IMR-90 (cell line): ENCODE measurements at regions not wholly inside any gene's neighbourhood (a gene's known extent, or its start where the extent isn't known, plus 50 kb on each side); places are given as distances from the start of the nearest gene placed in this dataset.
A peak's percentile ranks its signal among the peaks of the same experiment; 100 is the strongest.

ENCODE experiments used
- ATAC-seq: fragments of 200-7000 bp; cut with Tn5 transposase; 2 replicates; pipeline ENCODE4 v1.9.1; 2020; ENCODE audit warnings: low read depth, mild to moderate bottlenecking, moderate library complexity
- BruUV-seq: library from RNA; stranded (reverse); fragments of 400-500 nt; replicated peaks from 2 replicates; lab custom pipeline; 2021; lab: Mats Ljungman, UMichigan
- CTCF ChIA-PET: fragments of 300-600 bp; formaldehyde crosslinking; extraction: SDS; loops from one replicate; lab custom pipeline; 2021; ENCODE audit warnings: antibody characterized with exemption; lab: Yijun Ruan, JAX
- POLR2A ChIA-PET: fragments of 300-600 bp; sonication (Branson Sonifier 250); formaldehyde crosslinking; loops from one replicate; lab custom pipeline; 2022; ENCODE audit warnings: antibody characterized with exemption; ENCODE audit not compliant: unreplicated experiment; lab: Charles Lee
- DNase-seq: peaks from one replicate; pipeline ENCODE4 v3.0.0; 2013
- H2AFZ ChIP-seq: replicated peaks from 2 replicates; pipeline ENCODE3; 2013; ENCODE audit warnings: low read length, mild to moderate bottlenecking; ENCODE audit not compliant: poor library complexity
- H2AK5ac ChIP-seq: 2 replicates; pipeline ENCODE4 v1.6.1; 2013; ENCODE audit warnings: low read depth, low read length, inconsistent platforms
- H2AK9ac ChIP-seq: replicated peaks from 2 replicates; pipeline ENCODE3; 2013; ENCODE audit warnings: mild to moderate bottlenecking, low read depth, low read length, moderate library complexity; ENCODE audit not compliant: poor library complexity
- H2BK120ac ChIP-seq: 2 replicates; pipeline ENCODE4 v1.6.1; 2013; ENCODE audit warnings: low read depth, low read length, inconsistent platforms
- H2BK15ac ChIP-seq: 3 replicates; pipeline ENCODE4 v1.6.1; 2013; ENCODE audit warnings: low read depth, low read length, inconsistent platforms
- H2BK20ac ChIP-seq: 2 replicates; pipeline ENCODE4 v1.6.1; 2013; ENCODE audit warnings: low read depth, mild to moderate bottlenecking, inconsistent platforms, low read length, moderate library complexity
- H2BK5ac ChIP-seq: 2 replicates; pipeline ENCODE4 v1.6.1; 2013; ENCODE audit warnings: mild to moderate bottlenecking, low read depth, low read length, inconsistent platforms; ENCODE audit not compliant: poor library complexity, severe bottlenecking
- H3K14ac ChIP-seq: replicated peaks from 2 replicates; pipeline ENCODE4 v1.6.1; 2013; ENCODE audit warnings: low read depth, low read length, inconsistent platforms
- H3K18ac ChIP-seq: 2 replicates; pipeline ENCODE4 v1.6.1; 2013; ENCODE audit warnings: low read depth, low read length, control low read depth
- H3K23ac ChIP-seq: 2 replicates; pipeline ENCODE4 v1.6.1; 2013; ENCODE audit warnings: low read depth, low read length, inconsistent platforms
- H3K27ac ChIP-seq: 2 replicates; pipeline ENCODE4 v1.5.1; 2013; ENCODE audit warnings: mild to moderate bottlenecking, control low read depth, low read length; ENCODE audit not compliant: insufficient read depth
- H3K27me3 ChIP-seq: 2 replicates; pipeline ENCODE4 v1.6.1; 2013; ENCODE audit warnings: low read length; ENCODE audit not compliant: control insufficient read depth, insufficient read depth
- H3K36me3 ChIP-seq: 2 replicates; pipeline ENCODE4 v1.6.1; 2013; ENCODE audit warnings: low read length, mixed read lengths; ENCODE audit not compliant: control insufficient read depth, insufficient read depth
- H3K4ac ChIP-seq: 2 replicates; pipeline ENCODE4 v1.6.1; 2013; ENCODE audit warnings: low read depth, low read length, inconsistent platforms
- H3K4me1 ChIP-seq: 2 replicates; pipeline ENCODE4 v1.6.1; 2013; ENCODE audit warnings: low read length, mixed read lengths; ENCODE audit not compliant: control insufficient read depth, insufficient read depth
- H3K4me2 ChIP-seq: 2 replicates; pipeline ENCODE4 v1.6.1; 2013; ENCODE audit warnings: low read depth, mild to moderate bottlenecking, control low read depth, low read length, moderate library complexity
- H3K4me3 ChIP-seq: 2 replicates; pipeline ENCODE4 v1.5.1; 2013; ENCODE audit warnings: low read depth, mild to moderate bottlenecking, control low read depth, low read length, moderate library complexity; ENCODE audit not compliant: insufficient read depth
- H3K56ac ChIP-seq: 2 replicates; pipeline ENCODE4 v1.6.1; 2013; ENCODE audit warnings: low read length, inconsistent platforms; ENCODE audit not compliant: insufficient read depth; ENCODE audit errors: extremely low read depth
- H3K79me1 ChIP-seq, 2 experiments: 2 replicates each; pipeline ENCODE4 v1.6.1; 2013; ENCODE audit warnings: low read length in 2 of 2, inconsistent platforms in 1 of 2, low read depth in 1 of 2
- H3K9ac ChIP-seq: 2 replicates; pipeline ENCODE4 v1.6.1; 2013; ENCODE audit warnings: low read depth, low read length, control low read depth
- H3K9me1 ChIP-seq: 2 replicates; pipeline ENCODE4 v1.6.1; 2013; ENCODE audit warnings: low read length, inconsistent platforms; ENCODE audit not compliant: insufficient read depth
- H3K9me3 ChIP-seq: 2 replicates; pipeline ENCODE4 v1.6.1; 2013; ENCODE audit warnings: low read length; ENCODE audit not compliant: control insufficient read depth, insufficient read depth
- H4K20me1 ChIP-seq: 2 replicates; pipeline ENCODE4 v1.6.1; 2013; ENCODE audit warnings: low read length, inconsistent platforms; ENCODE audit not compliant: insufficient read depth
- H4K5ac ChIP-seq: 2 replicates; pipeline ENCODE4 v1.6.1; 2013; ENCODE audit warnings: mild to moderate bottlenecking, low read depth, low read length, control low read depth
- H4K8ac ChIP-seq, 2 experiments: 2 replicates each; pipeline ENCODE4 v1.6.1; 2013; ENCODE audit warnings: low read depth in 2 of 2, low read length in 2 of 2, control low read depth in 1 of 2, inconsistent platforms in 1 of 2
- H4K91ac ChIP-seq: 2 replicates; pipeline ENCODE4 v1.6.1; 2013; ENCODE audit warnings: low read depth, low read length, inconsistent platforms; ENCODE audit not compliant: insufficient read depth
- BHLHE40 ChIP-seq: fragments of 150-350 bp; IDR thresholded peaks from 2 replicates; pipeline ENCODE4 v1.6.1; 2016; ENCODE audit warnings: mild to moderate bottlenecking, low read depth, low read length
- CEBPB ChIP-seq: IDR thresholded peaks from 2 replicates; pipeline ENCODE4 v1.6.1; 2012; ENCODE audit warnings: low read depth, low read length, improper control_type of control experiment
- FOS ChIP-seq: fragments of 150-350 bp; IDR thresholded peaks from 2 replicates; pipeline ENCODE4 v1.6.1; 2016; ENCODE audit warnings: low read depth, low read length
- MAZ ChIP-seq: IDR thresholded peaks from 2 replicates; pipeline ENCODE4 v1.6.1; 2012; ENCODE audit warnings: low read depth, mild to moderate bottlenecking, low read length, improper control_type of control experiment, moderate library complexity, borderline replicate concordance
- NFE2L2 ChIP-seq: fragments of 150-350 bp; IDR thresholded peaks from 2 replicates; pipeline ENCODE4 v1.6.1; 2016; ENCODE audit warnings: low read depth, mild to moderate bottlenecking, low read length
- POLR2A ChIP-seq: IDR thresholded peaks from 2 replicates; pipeline ENCODE4 v1.6.1; 2012; ENCODE audit warnings: mild to moderate bottlenecking, low read depth, low read length
- RAD21 ChIP-seq: IDR thresholded peaks from 2 replicates; pipeline ENCODE4 v1.6.1; 2012; ENCODE audit warnings: low read length, improper control_type of control experiment
- RFX5 ChIP-seq: IDR thresholded peaks from 2 replicates; pipeline ENCODE4 v1.8.0; 2012; ENCODE audit warnings: low read depth, mild to moderate bottlenecking, low read length, moderate library complexity
- SMC3 ChIP-seq: fragments of 150-350 bp; IDR thresholded peaks from 2 replicates; pipeline ENCODE4 v1.6.1; 2016; ENCODE audit warnings: low read depth, mild to moderate bottlenecking, antibody characterized with exemption, low read length, moderate library complexity
- WGBS, 2 experiments: methylation state at CpG; one replicate each; pipeline versions ENCODE4 v1.1.5 to v1.1.7; 2013; ENCODE audit warnings: missing lambda C conversion rate in 2 of 2; ENCODE audit not compliant: insufficient read length in 1 of 2; ENCODE audit errors: extremely low coverage in 2 of 2; 5-methylcytosine and 5-hydroxymethylcytosine counted together
- dilution Hi-C: fragments of 300-500 bp; cut with HindIII; formaldehyde crosslinking; loops from one replicate; pipeline ENCODE4 v1.14.3; 2018; ENCODE audit warnings: low sequenced_read_pairs; ENCODE audit not compliant: unreplicated experiment
- in situ Hi-C: fragments of 300-500 bp; cut with MboI; formaldehyde crosslinking; loops from 3 replicates; pipeline ENCODE4 v1.14.3; 2019; ENCODE audit warnings: low sequenced_read_pairs, inconsistent platforms, mixed read lengths
- intact Hi-C: fragments of 100-400 bp; cut with micrococcal nuclease; formaldehyde crosslinking; loops from 2 replicates; pipeline ENCODE4 v1.10.0; 2022
- TF ChIP-seq, protein P1 (sequence below): fragments of 150-350 bp; IDR thresholded peaks from 2 replicates; pipeline ENCODE4 v1.6.1; 2016; ENCODE audit warnings: low read depth, mild to moderate bottlenecking, low read length, moderate library complexity, borderline replicate concordance
- TF ChIP-seq, protein P2 (sequence below): fragments of 150-350 bp; IDR thresholded peaks from 2 replicates; pipeline ENCODE4 v1.6.1; 2017; ENCODE audit warnings: mild to moderate bottlenecking, antibody characterized with exemption, low read length, low read depth

DNA sequence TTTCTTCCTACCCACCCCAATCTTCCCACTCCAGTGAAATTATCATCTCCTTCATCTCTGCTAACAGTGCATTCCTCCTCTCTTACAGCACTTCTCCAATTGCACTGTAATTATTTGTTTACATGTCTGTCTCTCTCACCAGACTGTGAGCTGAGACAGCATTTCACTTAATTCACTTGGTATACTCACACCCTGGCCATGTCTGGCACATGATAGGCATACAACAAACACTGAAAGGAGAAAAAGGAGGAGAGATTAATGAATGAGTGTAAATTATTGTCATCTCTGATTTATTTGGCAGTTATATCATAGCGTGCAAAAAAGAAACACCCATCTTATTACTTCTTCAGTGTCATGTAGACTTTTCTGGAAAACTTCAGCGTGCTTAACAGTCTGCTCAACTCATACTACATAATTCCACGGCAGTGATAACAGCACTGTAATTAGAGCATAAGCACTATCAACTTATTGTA, 452.3 kb downstream of the ADAMTS20 start:
- Histone ChIP-seq H3K27ac (no peak overlapping the region), H2BK20ac (no peak overlapping the region), H2AFZ (no peak overlapping the region), H3K4ac (no peak overlapping the region), H2BK5ac (no peak overlapping the region), H4K20me1 (no peaks in the 10 kb centered on the region), H3K4me1 (peaks cover 3% of the 10 kb centered on the region; the same call in 1 of the 2 replicates), H4K91ac (no peak overlapping the region), H4K8ac (no peak overlapping the region), H3K9me3 (no peaks in the 10 kb centered on the region), H3K36me3 (no peaks in the 10 kb centered on the region), H3K9ac (no peak overlapping the region), H3K56ac (no peak overlapping the region), H2AK5ac (no peak overlapping the region), H4K5ac (no peak overlapping the region), H3K18ac (no peak overlapping the region), H3K4me3 (no peak overlapping the region), H3K79me1 (no peaks in the 10 kb centered on the region), H3K27me3 (no peaks in the 10 kb centered on the region), H3K4me2 (no peak overlapping the region), H3K14ac (no peak overlapping the region), H2BK15ac (no peak overlapping the region), H3K23ac (no peak overlapping the region), H2AK9ac (no peak overlapping the region), H3K9me1 (no peaks in the 10 kb centered on the region; the same call in 1 of the 2 replicates), H2BK120ac (no peak overlapping the region)
- CTCF ChIA-PET, result interaction anchor here (1.0 kb wide), 1 partner anchor 13 kb away, joined by 3 read pairs; no protein-coding TSS in a partner anchor
- in situ Hi-C loops (no loop called here), intact Hi-C loops (no loop called here), dilution Hi-C loops (no loop called here)
- DNase-seq (peak; percentile 1), ATAC-seq (peak; percentile 24; the same call in 1 of the 2 replicates)
- no TSS peak for BruUV-seq
- WGBS, 2 experiments, result no CpG with 5 or more reads among the region's 3 CpGs
- TF ChIP-seq RAD21 (no peak), SMC3 (no peak), POLR2A (no peak), MAZ (no peak), BHLHE40 (no peak), FOS (no peak), NFE2L2 (no peak), CEBPB (no peak), RFX5 (no peak)
- TF ChIP-seq, protein P1, sequence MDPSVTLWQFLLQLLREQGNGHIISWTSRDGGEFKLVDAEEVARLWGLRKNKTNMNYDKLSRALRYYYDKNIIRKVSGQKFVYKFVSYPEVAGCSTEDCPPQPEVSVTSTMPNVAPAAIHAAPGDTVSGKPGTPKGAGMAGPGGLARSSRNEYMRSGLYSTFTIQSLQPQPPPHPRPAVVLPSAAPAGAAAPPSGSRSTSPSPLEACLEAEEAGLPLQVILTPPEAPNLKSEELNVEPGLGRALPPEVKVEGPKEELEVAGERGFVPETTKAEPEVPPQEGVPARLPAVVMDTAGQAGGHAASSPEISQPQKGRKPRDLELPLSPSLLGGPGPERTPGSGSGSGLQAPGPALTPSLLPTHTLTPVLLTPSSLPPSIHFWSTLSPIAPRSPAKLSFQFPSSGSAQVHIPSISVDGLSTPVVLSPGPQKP, result no peak
- TF ChIP-seq, protein P2, sequence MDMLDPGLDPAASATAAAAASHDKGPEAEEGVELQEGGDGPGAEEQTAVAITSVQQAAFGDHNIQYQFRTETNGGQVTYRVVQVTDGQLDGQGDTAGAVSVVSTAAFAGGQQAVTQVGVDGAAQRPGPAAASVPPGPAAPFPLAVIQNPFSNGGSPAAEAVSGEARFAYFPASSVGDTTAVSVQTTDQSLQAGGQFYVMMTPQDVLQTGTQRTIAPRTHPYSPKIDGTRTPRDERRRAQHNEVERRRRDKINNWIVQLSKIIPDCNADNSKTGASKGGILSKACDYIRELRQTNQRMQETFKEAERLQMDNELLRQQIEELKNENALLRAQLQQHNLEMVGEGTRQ, result no peak
- POLR2A ChIA-PET, result no interaction called here
